ENCODE measurements at regions not wholly inside any gene's neighbourhood (a gene's known extent, or its start where the extent isn't known, plus 50 kb on each side); places are given as distances from the start of the nearest gene placed in this dataset.

GRCh38 chr3:157999246-157999645 lies 107.0 kb downstream of the SHOX2 start:
- no peak overlapping the region for H3K4me2 ChIP-seq
- no peak overlapping the region for H3K4me3 ChIP-seq (IDR thresholded peaks at IDR 0.05; ENCODE audit: insufficient read depth, low read depth, low read length)

GRCh38 chr3:157982359-157982758 lies 123.9 kb downstream of the SHOX2 start:
- Histone ChIP-seq H3K4me1 (ENCODE audit: low read depth, poor library complexity, severe bottlenecking) (no peaks in the 10 kb centered on the region), H2AFZ (ENCODE audit: low read depth) (no peak overlapping the region), H3K4me3 (IDR thresholded peaks at IDR 0.05; ENCODE audit: insufficient read depth, low read depth, low read length) (no peak overlapping the region), H4K20me1 (ENCODE audit: insufficient read depth) (no peaks in the 10 kb centered on the region), H3K4me2 (no peak overlapping the region), H3K9ac (no peak overlapping the region), H3K36me3 (ENCODE audit: insufficient read depth) (no peaks in the 10 kb centered on the region), H3K27me3 (ENCODE audit: insufficient read depth, low read depth) (no peaks in the 10 kb centered on the region), H3K27ac (no peak overlapping the region), H3K79me2 (ENCODE audit: insufficient read depth, low read depth) (no peaks in the 10 kb centered on the region)
- no peak for TF ChIP-seq CTCF (conservative IDR thresholded peaks at IDR 0.05; ENCODE audit: low read depth, low read length)

More at GRCh38 chr3:157999246-157999645, 107.0 kb downstream of the SHOX2 start:
- H3K9ac ChIP-seq = no peak overlapping the region
- TF ChIP-seq CTCF (conservative IDR thresholded peaks at IDR 0.05; ENCODE audit: low read depth, low read length) = no peak
- no peaks in the 10 kb centered on the region for H3K4me1 ChIP-seq (ENCODE audit: low read depth, poor library complexity, severe bottlenecking)
- no peak overlapping the region for H2AFZ ChIP-seq (ENCODE audit: low read depth)
- H3K27me3 ChIP-seq (ENCODE audit: insufficient read depth, low read depth) = no peaks in the 10 kb centered on the region
- H4K20me1 ChIP-seq (ENCODE audit: insufficient read depth) = no peaks in the 10 kb centered on the region
- no peaks in the 10 kb centered on the region for H3K36me3 ChIP-seq (ENCODE audit: insufficient read depth)
- H3K27ac ChIP-seq = no peak overlapping the region
- H3K79me2 ChIP-seq (ENCODE audit: insufficient read depth, low read depth) = no peaks in the 10 kb centered on the region

- Histone ChIP-seq H3K4me3 (IDR thresholded peaks at IDR 0.05; ENCODE audit: insufficient read depth, low read depth, low read length) (no peak overlapping the region), H3K27me3 (ENCODE audit: insufficient read depth, low read depth) (no peaks in the 10 kb centered on the region), H2AFZ (ENCODE audit: low read depth) (no peak overlapping the region), H4K20me1 (ENCODE audit: insufficient read depth) (no peaks in the 10 kb centered on the region), H3K79me2 (ENCODE audit: insufficient read depth, low read depth) (no peaks in the 10 kb centered on the region), H3K4me2 (no peak overlapping the region), H3K27ac (no peak overlapping the region), H3K9ac (no peak overlapping the region), H3K4me1 (ENCODE audit: low read depth, poor library complexity, severe bottlenecking) (no peaks in the 10 kb centered on the region), H3K36me3 (ENCODE audit: insufficient read depth) (no peaks in the 10 kb centered on the region)
- no peak for TF ChIP-seq CTCF (conservative IDR thresholded peaks at IDR 0.05; ENCODE audit: low read depth, low read length)
These were observed 124.4 kb downstream of the SHOX2 start for GRCh38 chr3:157981819-157982218.

GRCh38 chr3:157979022-157979421 lies 127.2 kb downstream of the SHOX2 start:
- Histone ChIP-seq H4K20me1 (ENCODE audit: insufficient read depth) (no peaks in the 10 kb centered on the region), H3K4me2 (no peak overlapping the region), H3K4me3 (IDR thresholded peaks at IDR 0.05; ENCODE audit: insufficient read depth, low read depth, low read length) (no peak overlapping the region), H3K27me3 (ENCODE audit: insufficient read depth, low read depth) (no peaks in the 10 kb centered on the region), H2AFZ (ENCODE audit: low read depth) (no peak overlapping the region), H3K36me3 (ENCODE audit: insufficient read depth) (no peaks in the 10 kb centered on the region), H3K27ac (no peak overlapping the region), H3K9ac (no peak overlapping the region), H3K79me2 (ENCODE audit: insufficient read depth, low read depth) (no peaks in the 10 kb centered on the region), H3K4me1 (ENCODE audit: low read depth, poor library complexity, severe bottlenecking) (no peaks in the 10 kb centered on the region)
- TF ChIP-seq CTCF (conservative IDR thresholded peaks at IDR 0.05; ENCODE audit: low read depth, low read length) = no peak

Data from KMS-11 (cell line).